GM23338 (cell line): ENCODE measurements at regions not wholly inside any gene's neighbourhood (a gene's known extent, or its start where the extent isn't known, plus 50 kb on each side); places are given as distances from the start of the nearest gene placed in this dataset.

Experiments
- ATAC-seq: fragments of 200-7000 bp; cut with Tn5 transposase; 3 replicates; pipeline ENCODE4 v1.9.1; 2020
- DNase-seq: peaks from one replicate; pipeline ENCODE4 v3.0.0-alpha.2; 2015; ENCODE audit warnings: low spot score
- H2AFZ ChIP-seq: fragments of 200-600 bp; sonication (generic); 2 replicates; pipeline ENCODE4 v1.8.0; 2016; ENCODE audit warnings: antibody characterized with exemption, mild to moderate bottlenecking, moderate library complexity
- H3F3A ChIP-seq: fragments of 200-600 bp; sonication (generic); replicated peaks from 2 replicates; pipeline ENCODE4 v1.8.0; 2017; ENCODE audit warnings: antibody characterized with exemption, mixed run types, low read depth
- H3K27ac ChIP-seq: fragments of 200-600 bp; sonication (generic); 2 replicates; pipeline ENCODE4 v1.6.1; 2016; ENCODE audit warnings: low read depth
- H3K27me3 ChIP-seq: fragments of 200-600 bp; sonication (generic); 2 replicates; pipeline ENCODE4 v1.8.0; 2016; ENCODE audit warnings: mild to moderate bottlenecking, mixed run types, moderate library complexity; ENCODE audit not compliant: insufficient read depth
- H3K36me3 ChIP-seq: fragments of 200-600 bp; sonication (generic); 2 replicates; pipeline ENCODE4 v1.8.0; 2016; ENCODE audit warnings: mild to moderate bottlenecking; ENCODE audit not compliant: insufficient read depth
- H3K4me1 ChIP-seq: fragments of 200-600 bp; sonication (generic); 2 replicates; pipeline ENCODE4 v1.8.0; 2016; ENCODE audit warnings: mild to moderate bottlenecking, moderate library complexity; ENCODE audit not compliant: insufficient read depth
- H3K4me2 ChIP-seq: fragments of 200-600 bp; sonication (generic); 2 replicates; pipeline ENCODE4 v1.7.1; 2017; ENCODE audit warnings: mixed run types
- H3K4me3 ChIP-seq: fragments of 200-600 bp; sonication (generic); 2 replicates; pipeline ENCODE4 v1.6.1; 2016; ENCODE audit warnings: mixed run types
- H3K79me2 ChIP-seq: fragments of 200-600 bp; sonication (generic); replicated peaks from 2 replicates; pipeline ENCODE4 v1.8.0; 2017; ENCODE audit warnings: mild to moderate bottlenecking; ENCODE audit not compliant: insufficient read depth
- H3K9me2 ChIP-seq: fragments of 200-600 bp; sonication (generic); 2 replicates; pipeline ENCODE4 v1.8.0; 2017; ENCODE audit not compliant: insufficient read depth
- H4K20me1 ChIP-seq: fragments of 200-600 bp; sonication (generic); replicated peaks from 2 replicates; pipeline ENCODE4 v1.8.0; 2017; ENCODE audit warnings: mild to moderate bottlenecking; ENCODE audit not compliant: insufficient read depth
- H3K27ac Mint-ChIP-seq: 2 replicates; pipeline ENCODE4 v1.8.0; 2020; ENCODE audit warnings: inconsistent platforms, mild to moderate bottlenecking, moderate library complexity, mixed read lengths
- H3K27me3 Mint-ChIP-seq: 3 replicates; pipeline ENCODE4 v1.8.0; 2022; ENCODE audit warnings: low read depth, mild to moderate bottlenecking, moderate library complexity, mixed read lengths, inconsistent platforms; ENCODE audit not compliant: insufficient read depth, poor library complexity
- H3K36me3 Mint-ChIP-seq: 3 replicates; pipeline ENCODE4 v1.8.0; 2021; ENCODE audit warnings: low read depth, mild to moderate bottlenecking, inconsistent platforms, moderate library complexity, mixed read lengths
- H3K4me1 Mint-ChIP-seq: 3 replicates; pipeline ENCODE4 v1.8.0; 2020; ENCODE audit warnings: mild to moderate bottlenecking, inconsistent platforms, mixed read lengths
- H3K4me3 Mint-ChIP-seq: 3 replicates; pipeline ENCODE4 v1.8.0; 2021; ENCODE audit warnings: moderate library complexity, mild to moderate bottlenecking, inconsistent platforms, mixed read lengths
- H3K9me3 Mint-ChIP-seq: 3 replicates; pipeline ENCODE4 v1.8.0; 2020; ENCODE audit warnings: moderate library complexity, mild to moderate bottlenecking, inconsistent platforms, mixed read lengths
- CREB1 ChIP-seq: fragments of 250-450 bp; sonication (Bioruptor Pico); IDR thresholded peaks from 2 replicates; pipeline ENCODE4 v1.5.0; 2020; ENCODE audit warnings: low read depth, mild to moderate bottlenecking, moderate library complexity
- EZH2 ChIP-seq: fragments of 200-600 bp; sonication (generic); IDR thresholded peaks from one replicate; pipeline ENCODE4 v1.8.0; 2017; ENCODE audit warnings: antibody characterized with exemption, mild to moderate bottlenecking, low read depth; ENCODE audit not compliant: unreplicated experiment
- EZH2phosphoT487 ChIP-seq: fragments of 200-600 bp; sonication (generic); IDR thresholded peaks from one replicate; pipeline ENCODE4 v1.8.1; 2018; ENCODE audit warnings: antibody characterized with exemption; ENCODE audit not compliant: unreplicated experiment
- JUNB ChIP-seq: IDR thresholded peaks from one replicate; pipeline ENCODE4 v1.6.1; 2016; ENCODE audit warnings: antibody characterized with exemption; ENCODE audit not compliant: unreplicated experiment
- NANOG ChIP-seq: IDR thresholded peaks from 2 replicates; pipeline ENCODE4 v1.6.1; 2016; ENCODE audit warnings: antibody characterized with exemption, borderline replicate concordance
- POLR2AphosphoS5 ChIP-seq: IDR thresholded peaks from 2 replicates; pipeline ENCODE4 v1.6.1; 2016; ENCODE audit warnings: antibody characterized with exemption, low read depth
- STAT1 ChIP-seq: IDR thresholded peaks from one replicate; pipeline ENCODE4 v1.6.1; 2016; ENCODE audit warnings: antibody characterized with exemption; ENCODE audit not compliant: unreplicated experiment
- ZNF114 ChIP-seq: fragments of 250-450 bp; sonication (Bioruptor Pico); IDR thresholded peaks from 2 replicates; pipeline ENCODE4 v1.5.0; 2020; ENCODE audit warnings: mild to moderate bottlenecking, moderate library complexity
- ZNF331 ChIP-seq: fragments of 250-450 bp; sonication (Bioruptor Pico); IDR thresholded peaks from 2 replicates; pipeline ENCODE4 v1.5.0; 2020; ENCODE audit warnings: low read depth, mild to moderate bottlenecking, moderate library complexity
- TF ChIP-seq, protein P1 (sequence below), 2 experiments: fragments of 200-600 bp in 1 of 2; sonication (generic) in 1 of 2; conservative IDR thresholded peaks; 2 replicates each; pipeline versions ENCODE4 v1.5.1 to v1.6.1; 2016 to 2017; ENCODE audit warnings: antibody characterized with exemption in 2 of 2, low read depth in 2 of 2, mild to moderate bottlenecking in 2 of 2, moderate library complexity in 1 of 2
- TF ChIP-seq, protein P2 (sequence below): IDR thresholded peaks from 2 replicates; pipeline ENCODE4 v1.6.1; 2016; ENCODE audit warnings: antibody characterized with exemption
- TF ChIP-seq, protein P3 (sequence below): fragments of 250-450 bp; sonication (Bioruptor Pico); IDR thresholded peaks from 2 replicates; pipeline ENCODE4 v1.5.0; 2020; ENCODE audit warnings: mild to moderate bottlenecking, moderate library complexity
- TF ChIP-seq, protein P4 (sequence below): IDR thresholded peaks from one replicate; pipeline ENCODE4 v1.6.1; 2018; ENCODE audit warnings: antibody characterized with exemption; ENCODE audit not compliant: unreplicated experiment

DNA sequence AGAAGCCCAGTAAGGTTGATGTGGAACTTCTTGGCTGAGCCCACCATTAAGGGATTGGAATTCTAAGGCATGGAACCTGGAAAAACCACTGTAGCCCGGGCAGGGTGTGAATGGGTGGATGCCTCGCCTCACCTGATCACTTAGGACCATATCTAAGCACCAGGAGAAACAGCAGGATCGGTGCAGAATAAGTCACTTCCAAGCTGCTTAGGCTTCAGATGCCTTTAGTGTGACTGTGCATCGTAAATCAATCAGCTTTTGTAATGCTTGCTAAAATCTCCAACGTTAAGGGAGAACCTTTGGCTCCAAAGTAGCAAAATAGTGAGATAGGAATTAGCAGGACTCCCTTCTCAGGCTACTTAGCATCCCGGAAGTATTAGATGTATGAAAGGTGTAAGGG is 103.9 kb upstream of the MEGF10 start:
- H3K4me3 ChIP-seq, result no peak overlapping the region
- no peak overlapping the region for H3K27ac ChIP-seq
- H3K9me2 ChIP-seq, result peaks cover 9% of the 10 kb centered on the region; the same call in 1 of the 2 replicates
- no peaks in the 10 kb centered on the region for H3K4me1 Mint-ChIP-seq
- TF ChIP-seq JUNB (no peak), EZH2 (no peak), CREB1 (no peak), POLR2AphosphoS5 (no peak), EZH2phosphoT487 (no peak), STAT1 (no peak), ZNF331 (CRISPR knock-in tag) (no peak), ZNF114 (CRISPR knock-in tag) (no peak), NANOG (no peak)
- TF ChIP-seq, protein P1, sequence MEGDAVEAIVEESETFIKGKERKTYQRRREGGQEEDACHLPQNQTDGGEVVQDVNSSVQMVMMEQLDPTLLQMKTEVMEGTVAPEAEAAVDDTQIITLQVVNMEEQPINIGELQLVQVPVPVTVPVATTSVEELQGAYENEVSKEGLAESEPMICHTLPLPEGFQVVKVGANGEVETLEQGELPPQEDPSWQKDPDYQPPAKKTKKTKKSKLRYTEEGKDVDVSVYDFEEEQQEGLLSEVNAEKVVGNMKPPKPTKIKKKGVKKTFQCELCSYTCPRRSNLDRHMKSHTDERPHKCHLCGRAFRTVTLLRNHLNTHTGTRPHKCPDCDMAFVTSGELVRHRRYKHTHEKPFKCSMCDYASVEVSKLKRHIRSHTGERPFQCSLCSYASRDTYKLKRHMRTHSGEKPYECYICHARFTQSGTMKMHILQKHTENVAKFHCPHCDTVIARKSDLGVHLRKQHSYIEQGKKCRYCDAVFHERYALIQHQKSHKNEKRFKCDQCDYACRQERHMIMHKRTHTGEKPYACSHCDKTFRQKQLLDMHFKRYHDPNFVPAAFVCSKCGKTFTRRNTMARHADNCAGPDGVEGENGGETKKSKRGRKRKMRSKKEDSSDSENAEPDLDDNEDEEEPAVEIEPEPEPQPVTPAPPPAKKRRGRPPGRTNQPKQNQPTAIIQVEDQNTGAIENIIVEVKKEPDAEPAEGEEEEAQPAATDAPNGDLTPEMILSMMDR (conservative IDR thresholded peaks at IDR 0.05; ENCODE audit: low read depth in 2 of 2), result no peak
- TF ChIP-seq, protein P2, sequence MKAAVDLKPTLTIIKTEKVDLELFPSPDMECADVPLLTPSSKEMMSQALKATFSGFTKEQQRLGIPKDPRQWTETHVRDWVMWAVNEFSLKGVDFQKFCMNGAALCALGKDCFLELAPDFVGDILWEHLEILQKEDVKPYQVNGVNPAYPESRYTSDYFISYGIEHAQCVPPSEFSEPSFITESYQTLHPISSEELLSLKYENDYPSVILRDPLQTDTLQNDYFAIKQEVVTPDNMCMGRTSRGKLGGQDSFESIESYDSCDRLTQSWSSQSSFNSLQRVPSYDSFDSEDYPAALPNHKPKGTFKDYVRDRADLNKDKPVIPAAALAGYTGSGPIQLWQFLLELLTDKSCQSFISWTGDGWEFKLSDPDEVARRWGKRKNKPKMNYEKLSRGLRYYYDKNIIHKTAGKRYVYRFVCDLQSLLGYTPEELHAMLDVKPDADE, result no peak
- TF ChIP-seq, protein P3, sequence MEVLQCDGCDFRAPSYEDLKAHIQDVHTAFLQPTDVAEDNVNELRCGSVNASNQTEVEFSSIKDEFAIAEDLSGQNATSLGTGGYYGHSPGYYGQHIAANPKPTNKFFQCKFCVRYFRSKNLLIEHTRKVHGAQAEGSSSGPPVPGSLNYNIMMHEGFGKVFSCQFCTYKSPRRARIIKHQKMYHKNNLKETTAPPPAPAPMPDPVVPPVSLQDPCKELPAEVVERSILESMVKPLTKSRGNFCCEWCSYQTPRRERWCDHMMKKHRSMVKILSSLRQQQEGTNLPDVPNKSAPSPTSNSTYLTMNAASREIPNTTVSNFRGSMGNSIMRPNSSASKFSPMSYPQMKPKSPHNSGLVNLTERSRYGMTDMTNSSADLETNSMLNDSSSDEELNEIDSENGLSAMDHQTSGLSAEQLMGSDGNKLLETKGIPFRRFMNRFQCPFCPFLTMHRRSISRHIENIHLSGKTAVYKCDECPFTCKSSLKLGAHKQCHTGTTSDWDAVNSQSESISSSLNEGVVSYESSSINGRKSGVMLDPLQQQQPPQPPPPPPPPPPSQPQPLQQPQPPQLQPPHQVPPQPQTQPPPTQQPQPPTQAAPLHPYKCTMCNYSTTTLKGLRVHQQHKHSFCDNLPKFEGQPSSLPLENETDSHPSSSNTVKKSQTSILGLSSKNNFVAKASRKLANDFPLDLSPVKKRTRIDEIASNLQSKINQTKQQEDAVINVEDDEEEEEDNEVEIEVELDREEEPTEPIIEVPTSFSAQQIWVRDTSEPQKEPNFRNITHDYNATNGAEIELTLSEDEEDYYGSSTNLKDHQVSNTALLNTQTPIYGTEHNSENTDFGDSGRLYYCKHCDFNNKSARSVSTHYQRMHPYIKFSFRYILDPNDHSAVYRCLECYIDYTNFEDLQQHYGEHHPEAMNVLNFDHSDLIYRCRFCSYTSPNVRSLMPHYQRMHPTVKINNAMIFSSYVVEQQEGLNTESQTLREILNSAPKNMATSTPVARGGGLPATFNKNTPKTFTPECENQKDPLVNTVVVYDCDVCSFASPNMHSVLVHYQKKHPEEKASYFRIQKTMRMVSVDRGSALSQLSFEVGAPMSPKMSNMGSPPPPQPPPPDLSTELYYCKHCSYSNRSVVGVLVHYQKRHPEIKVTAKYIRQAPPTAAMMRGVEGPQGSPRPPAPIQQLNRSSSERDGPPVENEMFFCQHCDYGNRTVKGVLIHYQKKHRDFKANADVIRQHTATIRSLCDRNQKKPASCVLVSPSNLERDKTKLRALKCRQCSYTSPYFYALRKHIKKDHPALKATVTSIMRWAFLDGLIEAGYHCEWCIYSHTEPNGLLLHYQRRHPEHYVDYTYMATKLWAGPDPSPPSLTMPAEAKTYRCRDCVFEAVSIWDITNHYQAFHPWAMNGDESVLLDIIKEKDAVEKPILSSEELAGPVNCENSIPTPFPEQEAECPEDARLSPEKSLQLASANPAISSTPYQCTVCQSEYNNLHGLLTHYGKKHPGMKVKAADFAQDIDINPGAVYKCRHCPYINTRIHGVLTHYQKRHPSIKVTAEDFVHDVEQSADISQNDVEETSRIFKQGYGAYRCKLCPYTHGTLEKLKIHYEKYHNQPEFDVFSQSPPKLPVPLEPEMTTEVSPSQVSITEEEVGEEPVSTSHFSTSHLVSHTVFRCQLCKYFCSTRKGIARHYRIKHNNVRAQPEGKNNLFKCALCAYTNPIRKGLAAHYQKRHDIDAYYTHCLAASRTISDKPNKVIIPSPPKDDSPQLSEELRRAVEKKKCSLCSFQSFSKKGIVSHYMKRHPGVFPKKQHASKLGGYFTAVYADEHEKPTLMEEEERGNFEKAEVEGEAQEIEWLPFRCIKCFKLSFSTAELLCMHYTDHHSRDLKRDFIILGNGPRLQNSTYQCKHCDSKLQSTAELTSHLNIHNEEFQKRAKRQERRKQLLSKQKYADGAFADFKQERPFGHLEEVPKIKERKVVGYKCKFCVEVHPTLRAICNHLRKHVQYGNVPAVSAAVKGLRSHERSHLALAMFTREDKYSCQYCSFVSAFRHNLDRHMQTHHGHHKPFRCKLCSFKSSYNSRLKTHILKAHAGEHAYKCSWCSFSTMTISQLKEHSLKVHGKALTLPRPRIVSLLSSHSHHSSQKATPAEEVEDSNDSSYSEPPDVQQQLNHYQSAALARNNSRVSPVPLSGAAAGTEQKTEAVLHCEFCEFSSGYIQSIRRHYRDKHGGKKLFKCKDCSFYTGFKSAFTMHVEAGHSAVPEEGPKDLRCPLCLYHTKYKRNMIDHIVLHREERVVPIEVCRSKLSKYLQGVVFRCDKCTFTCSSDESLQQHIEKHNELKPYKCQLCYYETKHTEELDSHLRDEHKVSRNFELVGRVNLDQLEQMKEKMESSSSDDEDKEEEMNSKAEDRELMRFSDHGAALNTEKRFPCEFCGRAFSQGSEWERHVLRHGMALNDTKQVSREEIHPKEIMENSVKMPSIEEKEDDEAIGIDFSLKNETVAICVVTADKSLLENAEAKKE (CRISPR knock-in tag), result no peak
- TF ChIP-seq, protein P4, sequence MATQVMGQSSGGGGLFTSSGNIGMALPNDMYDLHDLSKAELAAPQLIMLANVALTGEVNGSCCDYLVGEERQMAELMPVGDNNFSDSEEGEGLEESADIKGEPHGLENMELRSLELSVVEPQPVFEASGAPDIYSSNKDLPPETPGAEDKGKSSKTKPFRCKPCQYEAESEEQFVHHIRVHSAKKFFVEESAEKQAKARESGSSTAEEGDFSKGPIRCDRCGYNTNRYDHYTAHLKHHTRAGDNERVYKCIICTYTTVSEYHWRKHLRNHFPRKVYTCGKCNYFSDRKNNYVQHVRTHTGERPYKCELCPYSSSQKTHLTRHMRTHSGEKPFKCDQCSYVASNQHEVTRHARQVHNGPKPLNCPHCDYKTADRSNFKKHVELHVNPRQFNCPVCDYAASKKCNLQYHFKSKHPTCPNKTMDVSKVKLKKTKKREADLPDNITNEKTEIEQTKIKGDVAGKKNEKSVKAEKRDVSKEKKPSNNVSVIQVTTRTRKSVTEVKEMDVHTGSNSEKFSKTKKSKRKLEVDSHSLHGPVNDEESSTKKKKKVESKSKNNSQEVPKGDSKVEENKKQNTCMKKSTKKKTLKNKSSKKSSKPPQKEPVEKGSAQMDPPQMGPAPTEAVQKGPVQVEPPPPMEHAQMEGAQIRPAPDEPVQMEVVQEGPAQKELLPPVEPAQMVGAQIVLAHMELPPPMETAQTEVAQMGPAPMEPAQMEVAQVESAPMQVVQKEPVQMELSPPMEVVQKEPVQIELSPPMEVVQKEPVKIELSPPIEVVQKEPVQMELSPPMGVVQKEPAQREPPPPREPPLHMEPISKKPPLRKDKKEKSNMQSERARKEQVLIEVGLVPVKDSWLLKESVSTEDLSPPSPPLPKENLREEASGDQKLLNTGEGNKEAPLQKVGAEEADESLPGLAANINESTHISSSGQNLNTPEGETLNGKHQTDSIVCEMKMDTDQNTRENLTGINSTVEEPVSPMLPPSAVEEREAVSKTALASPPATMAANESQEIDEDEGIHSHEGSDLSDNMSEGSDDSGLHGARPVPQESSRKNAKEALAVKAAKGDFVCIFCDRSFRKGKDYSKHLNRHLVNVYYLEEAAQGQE, result no peak
- H2AFZ ChIP-seq, result peak overlapping the region; percentile 59; the same call in 1 of the 2 replicates
- DNase-seq (no peak), ATAC-seq (no peak)
- no peaks in the 10 kb centered on the region for H3K36me3 ChIP-seq
- H3K27me3 Mint-ChIP-seq, result no peaks in the 10 kb centered on the region
- no peaks in the 10 kb centered on the region for H4K20me1 ChIP-seq
- H3K27me3 ChIP-seq, result no peaks in the 10 kb centered on the region
- no peak overlapping the region for H3K27ac Mint-ChIP-seq
- H3K79me2 ChIP-seq, result no peaks in the 10 kb centered on the region
- H3K4me3 Mint-ChIP-seq, result no peak overlapping the region
- no peaks in the 10 kb centered on the region for H3K9me3 Mint-ChIP-seq
- H3K36me3 Mint-ChIP-seq, result no peaks in the 10 kb centered on the region
- no peaks in the 10 kb centered on the region for H3F3A ChIP-seq
- H3K4me2 ChIP-seq, result no peak overlapping the region
- H3K4me1 ChIP-seq, result no peaks in the 10 kb centered on the region
